CD14-positive monocyte (primary cell): ENCODE measurements at regions not wholly inside any gene's neighbourhood (a gene's known extent, or its start where the extent isn't known, plus 50 kb on each side); places are given as distances from the start of the nearest gene placed in this dataset.
"Not testable (repeated sequence)": the region's sequence is repeated elsewhere in the genome, so short reads cannot be mapped to it uniquely, and the experiment has no call there.

ENCODE experiments used
- DNase-seq, 3 donors: peaks; one replicate each; pipeline ENCODE4 v3.0.0-alpha.2; 2011 to 2022
- H2AFZ ChIP-seq: 2 replicates; pipeline ENCODE4 v1.6.0; 2012; ENCODE audit warnings: mild to moderate bottlenecking, low read depth, low read length, inconsistent platforms; ENCODE audit not compliant: insufficient read depth, poor library complexity, severe bottlenecking
- H3K27ac ChIP-seq, 2 donors: 1 replicate in 1 of 2; 2 replicates in 1 of 2; pipeline ENCODE4 v1.5.1; 2012 to 2013; ENCODE audit warnings: low read length in 2 of 2, control low read depth in 1 of 2, inconsistent platforms in 1 of 2, low read depth in 1 of 2, mild to moderate bottlenecking in 1 of 2
- H3K27me3 ChIP-seq, 2 donors: one replicate each; pipeline versions ENCODE4 v1.6.0 to v1.6.1; 2011 to 2013; ENCODE audit warnings: low read length in 2 of 2; ENCODE audit not compliant: control insufficient read depth in 2 of 2, insufficient read depth in 2 of 2
- H3K36me3 ChIP-seq, 2 donors: replicated peaks in 1 of 2; 1 replicate in 1 of 2; 2 replicates in 1 of 2; pipeline versions ENCODE4 v1.5.1 to v1.6.1; 2012 to 2013; ENCODE audit warnings: low read length in 2 of 2, control low read depth in 1 of 2, inconsistent platforms in 1 of 2, mild to moderate bottlenecking in 1 of 2; ENCODE audit not compliant: insufficient read depth in 2 of 2, control insufficient read depth in 1 of 2
- H3K4me1 ChIP-seq, 2 donors: 1 replicate in 1 of 2; 2 replicates in 1 of 2; pipeline versions ENCODE4 v1.5.1 to v1.6.1; 2012 to 2013; ENCODE audit warnings: low read length in 2 of 2, control low read depth in 1 of 2, inconsistent platforms in 1 of 2, mild to moderate bottlenecking in 1 of 2, moderate library complexity in 1 of 2; ENCODE audit not compliant: insufficient read depth in 2 of 2, control insufficient read depth in 1 of 2
- H3K4me2 ChIP-seq: replicated peaks from 2 replicates; pipeline ENCODE3; 2012; ENCODE audit warnings: low read length, moderate library complexity, mild to moderate bottlenecking; ENCODE audit not compliant: poor library complexity, severe bottlenecking; ENCODE audit errors: extremely low read depth
- H3K4me3 ChIP-seq, 3 experiments: fragments of 200-600 bp in 1 of 3; sonication (generic) in 1 of 3; replicated peaks in 1 of 3; 1 replicate in 2 of 3; 2 replicates in 1 of 3; pipeline ENCODE4 v1.5.1; 2011 to 2013; ENCODE audit warnings: low read length in 3 of 3, mild to moderate bottlenecking in 3 of 3, control low read depth in 2 of 3, low read depth in 2 of 3, inconsistent platforms in 1 of 3, moderate library complexity in 1 of 3
- H3K79me2 ChIP-seq: 2 replicates; pipeline ENCODE4 v1.6.0; 2012; ENCODE audit warnings: mild to moderate bottlenecking, control low read depth, inconsistent platforms, low read length, moderate library complexity; ENCODE audit not compliant: insufficient read depth
- H3K9ac ChIP-seq: 2 replicates; pipeline ENCODE4 v1.6.0; 2017; ENCODE audit warnings: low read length, mild to moderate bottlenecking; ENCODE audit not compliant: insufficient read depth, poor library complexity, severe bottlenecking
- H3K9me3 ChIP-seq, 2 donors: replicated peaks in 1 of 2; 1 replicate in 1 of 2; 2 replicates in 1 of 2; pipeline versions ENCODE4 v1.5.1 to v1.6.1; 2012 to 2013; ENCODE audit warnings: low read length in 2 of 2, control low read depth in 1 of 2; ENCODE audit not compliant: control insufficient read depth in 1 of 2, insufficient read depth in 1 of 2
- H4K20me1 ChIP-seq: 2 replicates; pipeline ENCODE4 v1.6.0; 2012; ENCODE audit warnings: mild to moderate bottlenecking, low read length, control low read depth, moderate library complexity; ENCODE audit not compliant: insufficient read depth
- H3K27ac Mint-ChIP-seq, 7 donors: one replicate each; pipeline ENCODE4 v1.8.0; 2020; ENCODE audit warnings: mild to moderate bottlenecking in 7 of 7, mixed read lengths in 7 of 7, moderate library complexity in 6 of 7, inconsistent platforms in 2 of 7
- H3K27me3 Mint-ChIP-seq, 3 donors: one replicate each; pipeline ENCODE4 v1.8.0; 2021 to 2022; ENCODE audit warnings: low read depth in 3 of 3, mild to moderate bottlenecking in 3 of 3, mixed read lengths in 3 of 3, moderate library complexity in 3 of 3, inconsistent platforms in 1 of 3
- H3K36me3 Mint-ChIP-seq, 2 donors: one replicate each; pipeline ENCODE4 v1.8.0; 2020; ENCODE audit warnings: mixed read lengths in 2 of 2, inconsistent platforms in 1 of 2, mild to moderate bottlenecking in 1 of 2
- H3K4me1 Mint-ChIP-seq: one replicate; pipeline ENCODE4 v1.8.0; 2020; ENCODE audit warnings: mild to moderate bottlenecking, mixed read lengths
- H3K4me3 Mint-ChIP-seq, 2 donors: one replicate each; pipeline ENCODE4 v1.8.0; 2020; ENCODE audit warnings: mild to moderate bottlenecking in 2 of 2, mixed read lengths in 2 of 2, moderate library complexity in 1 of 2
- H3K9me3 Mint-ChIP-seq, 7 donors: one replicate each; pipeline ENCODE4 v1.8.0; 2020 to 2022; ENCODE audit warnings: mixed read lengths in 7 of 7, mild to moderate bottlenecking in 6 of 7, moderate library complexity in 6 of 7, inconsistent platforms in 2 of 7
- WGBS: methylation state at CpG from one replicate; pipeline ENCODE4 v1.1.5; 2013; ENCODE audit warnings: missing lambda C conversion rate; ENCODE audit not compliant: insufficient coverage; 5-methylcytosine and 5-hydroxymethylcytosine counted together
- intact Hi-C, 2 donors: fragments of 100-400 bp; cut with micrococcal nuclease; formaldehyde crosslinking; loops; one replicate each; pipeline versions ENCODE4 v1.15.0 to v1.15.1; 2023

DNA sequence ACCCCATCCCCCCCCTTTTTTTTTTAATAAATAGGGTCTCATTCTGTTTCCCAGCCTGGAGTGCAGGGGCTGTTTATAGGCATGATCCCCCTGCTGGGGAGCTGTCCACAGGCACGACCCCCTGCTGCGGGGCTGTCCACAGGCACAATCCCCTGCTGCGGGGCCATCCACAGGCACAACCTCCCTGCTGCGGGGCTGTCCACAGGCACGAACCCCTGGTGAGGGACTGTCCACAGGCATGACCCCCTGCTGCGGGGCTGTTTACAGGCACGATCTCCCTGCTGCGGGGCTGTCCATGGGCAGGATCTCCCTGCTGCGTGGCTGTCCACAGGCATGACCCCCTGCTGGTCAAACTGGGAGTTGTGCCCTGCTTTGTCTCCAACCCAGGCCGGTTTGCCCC is 5290.1 kb upstream of the TPTE start:
- H4K20me1 ChIP-seq, DNase-seq, H3K4me3 ChIP-seq, H3K9ac ChIP-seq, H2AFZ ChIP-seq, H3K4me1 Mint-ChIP-seq, H3K27me3 ChIP-seq, H3K27me3 Mint-ChIP-seq, H3K36me3 ChIP-seq, H3K36me3 Mint-ChIP-seq, H3K27ac ChIP-seq, H3K4me1 ChIP-seq, H3K4me2 ChIP-seq, H3K4me3 Mint-ChIP-seq, H3K27ac Mint-ChIP-seq, intact Hi-C loops, H3K79me2 ChIP-seq: not testable (repeated sequence)
- H3K9me3 Mint-ChIP-seq: peaks cover 18 to 47% (median 40%) of the 10 kb centered on the region in 7 donors
- H3K9me3 ChIP-seq: peaks cover 37 to 66% of the 10 kb centered on the region in 2 donors
- WGBS: 74% methylated on average over 9 of the region's 10 CpGs

DNA sequence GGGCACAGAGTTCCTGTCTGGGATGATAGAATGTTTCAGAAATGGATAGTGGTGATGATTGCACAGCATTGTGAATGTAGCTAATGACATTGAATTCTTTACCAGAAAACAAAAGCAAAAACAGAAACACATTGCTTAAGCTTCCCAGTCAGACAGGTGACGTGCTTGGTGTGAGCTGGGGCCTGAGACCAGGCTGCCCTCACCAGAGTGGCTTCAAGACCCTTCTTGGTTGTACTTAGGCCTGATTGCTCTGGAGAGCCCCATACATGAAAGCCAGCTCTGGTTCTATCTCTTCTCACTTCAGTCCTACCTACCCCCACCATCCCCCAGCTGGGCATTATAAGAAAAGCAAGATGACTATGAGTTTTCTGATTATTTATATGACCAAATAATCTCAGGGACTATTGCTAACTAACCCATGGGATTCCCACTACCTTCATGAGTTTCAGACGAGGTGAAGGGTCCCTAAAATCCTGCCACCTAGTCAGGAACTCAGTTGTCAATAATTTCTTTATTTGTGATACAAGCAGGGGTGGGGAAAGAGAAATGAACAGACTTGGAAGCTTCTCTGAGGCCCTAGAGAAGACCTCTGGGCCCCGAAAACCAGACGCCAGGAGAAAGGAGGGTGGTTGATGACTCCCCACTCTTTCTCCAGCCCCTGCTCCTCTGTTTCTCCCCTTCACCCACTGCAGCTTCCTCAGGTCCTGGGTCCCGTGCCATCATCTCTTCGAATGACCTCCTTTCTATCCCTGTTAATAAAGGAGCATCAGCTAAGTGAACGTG is 5289.0 kb upstream of the TPTE start:
- DNase-seq: not testable (repeated sequence)

GRCh38 chr21:5235761-5236160 is 5285.6 kb upstream of the TPTE start:
- H3K36me3 ChIP-seq, H3K27me3 ChIP-seq, intact Hi-C loops, H3K36me3 Mint-ChIP-seq, DNase-seq, H3K4me3 ChIP-seq, H3K79me2 ChIP-seq, H3K27me3 Mint-ChIP-seq, H3K27ac Mint-ChIP-seq, H3K4me3 Mint-ChIP-seq, H3K27ac ChIP-seq, H3K4me1 ChIP-seq, H2AFZ ChIP-seq, H3K4me1 Mint-ChIP-seq, H3K4me2 ChIP-seq, H4K20me1 ChIP-seq, H3K9ac ChIP-seq: not testable (repeated sequence)
- WGBS: 80% methylated on average over 1 of the region's 2 CpGs
- peaks cover 17 to 55% (median 32%) of the 10 kb centered on the region in 7 donors for H3K9me3 Mint-ChIP-seq
- peaks cover 30 to 59% of the 10 kb centered on the region in 2 donors for H3K9me3 ChIP-seq

More for the DNA sequence above, 5289.0 kb upstream of the TPTE start:
- H3K79me2 ChIP-seq, H2AFZ ChIP-seq, H3K27ac Mint-ChIP-seq, intact Hi-C loops, H3K27me3 Mint-ChIP-seq, H3K4me2 ChIP-seq, H3K9ac ChIP-seq, H3K27ac ChIP-seq, H3K4me1 ChIP-seq, H4K20me1 ChIP-seq, H3K4me1 Mint-ChIP-seq, H3K36me3 Mint-ChIP-seq, H3K4me3 ChIP-seq, H3K27me3 ChIP-seq, H3K36me3 ChIP-seq, H3K4me3 Mint-ChIP-seq: not testable (repeated sequence)
- peaks cover 39 to 69% of the 10 kb centered on the region in 2 donors for H3K9me3 ChIP-seq
- WGBS: 79% methylated on average over 1 of the region's 7 CpGs
- H3K9me3 Mint-ChIP-seq: peaks cover 22 to 50% (median 37%) of the 10 kb centered on the region in 7 donors

GRCh38 chr21:5236846-5237675 is 5284.3 kb upstream of the TPTE start:
- 89% methylated on average over 4 of the region's 9 CpGs for WGBS

More at GRCh38 chr21:5236846-5237675, 5284.3 kb upstream of the TPTE start:
- DNase-seq, intact Hi-C loops, H3K36me3 Mint-ChIP-seq, H3K4me3 Mint-ChIP-seq, H4K20me1 ChIP-seq, H3K27me3 Mint-ChIP-seq, H3K9ac ChIP-seq, H3K27ac Mint-ChIP-seq, H3K27me3 ChIP-seq, H3K27ac ChIP-seq, H3K4me2 ChIP-seq, H3K4me3 ChIP-seq, H3K79me2 ChIP-seq, H2AFZ ChIP-seq, H3K36me3 ChIP-seq, H3K4me1 Mint-ChIP-seq, H3K4me1 ChIP-seq: not testable (repeated sequence)
- H3K9me3 ChIP-seq: peaks cover 22 to 53% of the 10 kb centered on the region in 2 donors
- peaks cover 17 to 48% (median 30%) of the 10 kb centered on the region in 7 donors for H3K9me3 Mint-ChIP-seq
